Immature natural killer cell (primary cell): ENCODE measurements at regions not wholly inside any gene's neighbourhood (a gene's known extent, or its start where the extent isn't known, plus 50 kb on each side); places are given as distances from the start of the nearest gene placed in this dataset.

Experiments
- DNase-seq, 3 donors: peaks; one replicate each; pipeline ENCODE4 v3.0.0; 2022; ENCODE audit warnings: mixed read lengths in 1 of 3
- H3K27ac Mint-ChIP-seq, 6 donors: one replicate each; pipeline ENCODE4 v1.8.0; 2020; ENCODE audit warnings: mixed read lengths in 6 of 6, mild to moderate bottlenecking in 5 of 6, inconsistent platforms in 4 of 6, moderate library complexity in 3 of 6
- H3K27me3 Mint-ChIP-seq, 3 donors: one replicate each; pipeline ENCODE4 v1.8.0; 2020 to 2021; ENCODE audit warnings: low read depth in 3 of 3, mild to moderate bottlenecking in 3 of 3, mixed read lengths in 3 of 3, moderate library complexity in 3 of 3, inconsistent platforms in 1 of 3
- H3K36me3 Mint-ChIP-seq, 3 donors: one replicate each; pipeline ENCODE4 v1.8.0; 2020; ENCODE audit warnings: mixed read lengths in 3 of 3, inconsistent platforms in 2 of 3, mild to moderate bottlenecking in 2 of 3
- H3K4me1 Mint-ChIP-seq, 2 donors: one replicate each; pipeline ENCODE4 v1.8.0; 2020; ENCODE audit warnings: inconsistent platforms in 2 of 2, mild to moderate bottlenecking in 2 of 2, mixed read lengths in 2 of 2, moderate library complexity in 1 of 2
- H3K4me3 Mint-ChIP-seq, 5 donors: one replicate each; pipeline ENCODE4 v1.8.0; 2020; ENCODE audit warnings: mild to moderate bottlenecking in 5 of 5, mixed read lengths in 5 of 5, inconsistent platforms in 3 of 5, moderate library complexity in 3 of 5
- H3K9me3 Mint-ChIP-seq, 6 donors: one replicate each; pipeline ENCODE4 v1.8.0; 2020; ENCODE audit warnings: mild to moderate bottlenecking in 6 of 6, mixed read lengths in 6 of 6, inconsistent platforms in 4 of 6, moderate library complexity in 3 of 6

DNA sequence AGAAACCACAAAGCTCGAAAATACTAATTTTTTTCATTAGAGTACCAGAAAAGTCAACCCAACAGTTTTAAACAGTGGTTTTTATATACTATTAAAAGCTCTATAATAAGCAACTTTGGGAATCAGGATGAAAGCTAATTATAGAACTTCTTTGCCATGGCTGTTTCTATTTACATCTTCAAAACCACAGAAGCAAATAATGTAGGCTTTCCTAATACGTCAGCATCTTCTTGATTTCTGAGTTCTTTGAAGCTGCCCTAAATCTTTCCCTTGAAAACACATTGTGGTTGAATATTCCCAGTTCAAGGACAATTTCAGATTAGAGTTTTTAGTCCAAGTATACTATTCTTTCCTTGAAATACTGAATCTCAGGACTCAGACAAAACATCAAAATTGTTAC lies 460.2 kb upstream of the FAT1 start:
- peaks cover 0 to 2% (median 0%) of the 10 kb centered on the region in 3 donors for H3K27me3 Mint-ChIP-seq
- H3K9me3 Mint-ChIP-seq, result peaks cover 2 to 53% (median 19%) of the 10 kb centered on the region in 6 donors

DNA sequence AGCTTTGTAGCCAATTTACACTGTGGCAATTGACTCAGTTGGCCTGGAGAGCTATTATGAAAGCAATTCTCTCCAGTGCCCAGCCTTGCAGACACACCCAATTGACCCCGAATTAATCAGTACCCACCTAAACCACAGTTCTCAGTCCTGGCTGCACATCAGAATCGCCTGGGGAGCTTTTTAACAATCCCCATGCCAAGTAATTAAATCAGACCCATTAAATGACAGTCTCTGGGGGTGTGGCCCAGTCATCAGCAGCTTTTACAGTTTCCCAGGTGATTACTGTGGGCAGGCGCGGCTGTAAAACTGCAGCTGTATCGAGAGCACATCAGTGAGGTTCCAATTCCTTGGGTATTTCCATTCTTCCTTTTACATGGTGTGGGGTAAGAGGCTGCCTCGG lies 460.9 kb upstream of the FAT1 start:
- no peaks in the 10 kb centered on the region for H3K4me1 Mint-ChIP-seq
- DNase-seq, result no peak
- no peaks in the 10 kb centered on the region for H3K27me3 Mint-ChIP-seq
- no peaks in the 10 kb centered on the region for H3K36me3 Mint-ChIP-seq
- no peak overlapping the region for H3K27ac Mint-ChIP-seq
- H3K4me3 Mint-ChIP-seq, result no peak overlapping the region
- peaks cover 2 to 56% (median 22%) of the 10 kb centered on the region in 6 donors for H3K9me3 Mint-ChIP-seq

More for the DNA sequence above, 460.2 kb upstream of the FAT1 start:
- no peak overlapping the region for H3K27ac Mint-ChIP-seq
- H3K36me3 Mint-ChIP-seq, result no peaks in the 10 kb centered on the region
- no peaks in the 10 kb centered on the region for H3K4me1 Mint-ChIP-seq
- no peak for DNase-seq
- H3K4me3 Mint-ChIP-seq, result no peak overlapping the region

DNA sequence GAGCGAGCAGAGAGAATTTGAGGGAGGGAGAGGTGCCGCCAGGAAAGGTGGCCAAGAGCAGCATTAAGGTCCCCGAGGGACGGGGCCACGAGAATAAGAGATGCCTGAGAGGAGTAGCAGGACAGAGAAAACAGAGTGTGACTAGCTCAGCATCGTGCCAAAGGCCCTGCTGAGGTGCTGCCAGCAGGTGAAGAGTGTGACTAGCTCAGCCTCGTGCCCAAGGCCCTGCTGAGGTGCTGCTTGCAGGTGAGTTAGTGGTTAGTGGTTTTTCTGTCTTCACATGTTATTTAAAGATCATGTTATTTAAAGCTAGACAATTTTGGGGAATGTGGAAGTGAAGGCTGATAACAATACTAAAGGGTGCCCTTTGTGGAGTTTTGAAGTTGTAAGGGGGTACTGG lies 464.5 kb upstream of the FAT1 start:
- Mint-ChIP-seq H3K9me3 (peaks cover 5 to 40% (median 20%) of the 10 kb centered on the region in 6 donors), H3K4me1 (no peaks in the 10 kb centered on the region), H3K27me3 (peaks cover 0 to 2% (median 0%) of the 10 kb centered on the region in 3 donors), H3K27ac (no peak overlapping the region), H3K4me3 (no peak overlapping the region), H3K36me3 (no peaks in the 10 kb centered on the region)
- no peak for DNase-seq

DNA sequence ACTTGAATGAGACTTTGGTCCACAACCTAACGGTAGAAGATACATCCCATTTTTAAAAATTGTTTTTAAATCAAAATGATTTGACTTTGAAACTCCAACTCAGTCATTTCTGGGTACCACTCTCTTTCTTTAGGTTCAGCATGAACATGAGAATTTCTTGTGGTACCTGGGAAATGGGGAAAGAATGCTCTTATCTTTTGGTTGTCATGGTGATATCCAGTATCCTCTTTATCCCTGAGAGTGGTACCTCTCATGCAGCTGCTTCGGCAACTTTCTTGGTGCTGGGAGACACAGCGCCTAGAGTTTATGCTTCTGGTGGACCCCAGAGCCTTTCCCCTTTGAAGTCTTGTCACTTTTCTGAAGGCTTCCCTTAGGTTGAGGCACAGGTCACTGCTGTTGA lies 465.1 kb upstream of the FAT1 start:
- Mint-ChIP-seq H3K36me3 (no peaks in the 10 kb centered on the region), H3K4me1 (no peaks in the 10 kb centered on the region), H3K27me3 (peaks cover 0 to 2% (median 0%) of the 10 kb centered on the region in 3 donors), H3K27ac (no peak overlapping the region), H3K4me3 (no peak overlapping the region), H3K9me3 (peaks cover 5 to 41% (median 20%) of the 10 kb centered on the region in 6 donors)
- DNase-seq, result no peak

DNA sequence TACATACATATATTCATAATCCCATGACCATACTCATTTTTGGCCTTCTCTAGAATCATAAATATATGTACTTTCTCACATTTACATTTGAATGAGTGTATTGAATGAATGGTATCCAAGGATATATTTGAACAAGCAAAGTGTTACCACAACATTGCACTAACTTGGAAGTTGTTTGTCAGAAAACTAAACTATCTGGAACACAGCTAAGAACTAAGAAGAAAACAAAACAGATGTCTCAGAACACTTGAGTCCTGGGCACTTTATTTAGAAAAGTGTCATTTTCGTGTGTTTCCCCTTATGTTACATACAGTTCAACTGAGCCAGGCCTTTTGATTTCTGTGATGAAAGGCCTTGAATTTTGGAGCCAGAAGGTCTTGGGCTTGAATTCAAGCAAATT lies 466.7 kb upstream of the FAT1 start:
- Mint-ChIP-seq H3K27ac (no peak overlapping the region), H3K9me3 (peaks cover 6 to 42% (median 23%) of the 10 kb centered on the region in 6 donors), H3K4me3 (no peak overlapping the region), H3K36me3 (peaks cover 0 to 3% (median 0%) of the 10 kb centered on the region in 3 donors), H3K4me1 (no peaks in the 10 kb centered on the region), H3K27me3 (peaks cover 0 to 5% (median 2%) of the 10 kb centered on the region in 3 donors)
- no peak for DNase-seq

DNA sequence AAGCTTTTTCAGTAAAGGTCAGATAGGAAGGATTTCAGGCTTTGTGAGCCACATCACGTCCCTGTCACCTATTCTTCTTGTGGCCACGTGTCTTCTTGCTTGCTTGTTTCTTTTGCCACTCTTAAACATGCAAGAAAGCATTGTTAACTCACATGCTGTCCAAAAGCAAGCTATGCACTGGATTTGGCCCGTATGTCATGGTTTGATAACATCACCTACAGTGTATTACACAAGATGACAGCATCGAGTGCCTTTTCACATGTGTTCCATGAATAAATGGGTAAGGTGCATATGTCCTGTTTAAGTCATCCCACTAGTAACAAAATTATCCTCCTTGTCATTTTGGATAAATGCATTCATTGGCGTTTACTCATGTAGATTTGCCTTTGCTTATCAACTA lies 468.0 kb upstream of the FAT1 start:
- Mint-ChIP-seq H3K4me3 (no peak overlapping the region), H3K27ac (no peak overlapping the region), H3K9me3 (peaks cover 6 to 49% (median 25%) of the 10 kb centered on the region in 6 donors), H3K27me3 (peaks cover 2 to 5% (median 2%) of the 10 kb centered on the region in 3 donors), H3K4me1 (no peaks in the 10 kb centered on the region), H3K36me3 (peaks cover 0 to 3% (median 0%) of the 10 kb centered on the region in 3 donors)
- no peak for DNase-seq

DNA sequence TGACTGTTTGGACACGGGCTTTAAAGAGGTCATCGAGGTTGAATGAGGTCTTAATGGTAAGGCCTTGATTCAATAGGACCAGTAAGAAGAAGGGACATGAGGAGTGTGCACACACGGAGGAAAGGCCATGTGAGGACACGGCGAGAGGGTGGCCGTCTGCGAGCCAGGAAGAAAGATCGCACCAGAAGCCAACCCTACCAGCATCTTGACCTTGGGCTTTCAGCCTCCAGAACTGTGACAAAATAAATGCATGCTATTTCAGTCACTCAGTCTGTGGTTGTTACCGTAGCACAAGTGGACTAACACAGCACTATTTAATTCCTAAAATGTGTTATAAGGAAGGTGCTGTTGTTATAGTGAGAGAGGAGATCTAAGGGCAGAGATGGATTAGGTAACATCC lies 468.6 kb upstream of the FAT1 start:
- peaks cover 6 to 43% (median 26%) of the 10 kb centered on the region in 6 donors for H3K9me3 Mint-ChIP-seq
- H3K27me3 Mint-ChIP-seq, result peaks cover 2 to 5% (median 2%) of the 10 kb centered on the region in 3 donors

DNA sequence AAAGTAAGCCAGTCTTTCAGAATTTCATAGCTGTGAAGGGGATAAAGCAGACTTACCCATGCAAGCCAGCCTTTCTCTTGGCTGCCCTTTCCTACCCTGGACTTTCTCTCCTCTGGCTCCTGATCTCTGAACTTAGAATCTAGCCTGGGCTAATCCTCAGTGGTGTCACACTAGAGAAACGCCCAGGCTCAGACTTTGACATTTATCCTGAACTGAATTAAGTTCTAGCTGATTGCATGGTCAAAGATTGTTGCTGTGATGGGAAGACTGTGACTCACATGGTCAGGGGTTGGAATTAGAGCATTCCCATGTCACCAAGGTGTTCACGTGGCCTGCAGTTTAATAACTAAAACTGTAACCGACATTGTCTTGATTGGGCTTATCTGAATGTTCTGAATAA lies 469.5 kb upstream of the FAT1 start:
- Mint-ChIP-seq H3K9me3 (peaks cover 5 to 40% (median 23%) of the 10 kb centered on the region in 6 donors), H3K4me3 (no peak overlapping the region), H3K27ac (no peak overlapping the region), H3K27me3 (peaks cover 2 to 5% (median 2%) of the 10 kb centered on the region in 3 donors), H3K4me1 (no peaks in the 10 kb centered on the region), H3K36me3 (peaks cover 0 to 3% (median 0%) of the 10 kb centered on the region in 3 donors)
- DNase-seq, result no peak

More for the DNA sequence above, 468.6 kb upstream of the FAT1 start:
- no peak for DNase-seq
- Mint-ChIP-seq H3K27ac (no peak overlapping the region), H3K36me3 (peaks cover 0 to 3% (median 0%) of the 10 kb centered on the region in 3 donors), H3K4me1 (no peaks in the 10 kb centered on the region), H3K4me3 (no peak overlapping the region)

DNA sequence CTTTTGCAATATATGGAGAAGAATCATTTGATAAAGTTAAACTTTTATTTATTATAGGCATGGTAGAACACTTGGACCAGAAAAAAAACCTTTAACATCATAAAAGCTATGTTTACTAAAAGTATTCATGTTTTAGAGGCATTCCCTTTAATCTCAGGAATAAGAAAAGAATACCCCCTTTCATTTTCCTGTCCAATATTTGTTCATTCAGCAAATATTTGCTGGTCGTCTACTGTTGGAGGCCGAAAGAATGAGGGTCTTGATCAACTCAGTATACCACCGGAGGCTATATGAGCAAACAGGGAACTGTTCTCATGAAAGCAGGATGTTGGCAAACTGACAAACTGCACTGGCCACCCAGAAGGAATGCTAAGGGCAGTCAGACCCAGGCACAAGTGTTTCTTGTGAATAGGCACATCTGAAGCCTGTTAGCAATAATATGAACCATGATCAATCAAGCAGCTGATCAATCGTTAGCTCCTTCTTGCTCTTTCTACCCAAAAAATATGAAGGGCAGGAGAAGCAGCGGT lies 480.8 kb upstream of the FAT1 start:
- no peak overlapping the region for H3K4me3 Mint-ChIP-seq
- H3K9me3 Mint-ChIP-seq, result peaks cover 5 to 49% (median 12%) of the 10 kb centered on the region in 6 donors
- no peaks in the 10 kb centered on the region for H3K4me1 Mint-ChIP-seq
- no peaks in the 10 kb centered on the region for H3K27me3 Mint-ChIP-seq
- no peaks in the 10 kb centered on the region for H3K36me3 Mint-ChIP-seq
- H3K27ac Mint-ChIP-seq, result no peak overlapping the region
- DNase-seq, result no peak

DNA sequence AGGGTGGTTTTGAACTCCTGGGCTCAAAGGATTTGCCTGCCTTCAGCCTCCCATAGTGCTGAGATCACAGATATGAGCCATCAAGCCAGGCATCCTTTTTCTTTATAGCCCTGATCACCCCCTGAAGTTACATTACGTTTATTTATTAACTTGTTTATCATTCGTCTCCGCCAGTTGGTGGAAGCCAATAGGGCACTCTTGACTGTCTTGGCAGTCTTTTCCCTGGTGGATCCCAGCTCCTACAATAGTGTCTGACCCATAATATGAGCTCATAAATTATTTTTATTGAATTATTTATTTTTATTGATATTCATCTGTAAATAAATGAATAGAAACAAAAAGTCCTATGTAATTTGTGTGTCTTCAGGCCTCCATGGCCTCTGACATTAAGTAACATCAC lies 484.3 kb upstream of the FAT1 start:
- no peak for DNase-seq
- Mint-ChIP-seq H3K27ac (no peak overlapping the region), H3K9me3 (peaks cover 16 to 63% (median 23%) of the 10 kb centered on the region in 6 donors), H3K4me3 (no peak overlapping the region), H3K36me3 (peaks cover 0 to 4% (median 0%) of the 10 kb centered on the region in 3 donors), H3K4me1 (no peaks in the 10 kb centered on the region), H3K27me3 (no peaks in the 10 kb centered on the region)

DNA sequence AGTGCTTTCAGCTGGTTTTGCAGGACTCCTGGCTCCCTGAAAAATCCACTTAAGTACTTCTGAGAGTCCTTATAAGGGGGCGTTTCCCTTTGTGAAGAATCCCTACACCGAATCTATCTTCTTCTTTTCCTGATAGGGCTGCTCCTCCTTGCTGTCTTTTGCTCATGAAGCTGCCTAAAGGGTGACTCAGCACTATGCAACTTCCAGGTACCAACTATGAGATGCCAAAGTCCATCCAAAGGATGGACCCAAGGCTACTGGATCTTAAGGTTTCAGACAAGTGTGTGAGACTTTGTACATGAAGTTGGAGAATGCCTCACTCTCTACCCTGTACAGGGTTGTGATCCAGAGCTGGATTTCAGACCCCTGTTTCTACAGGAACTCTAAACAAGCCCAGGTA lies 485.0 kb upstream of the FAT1 start:
- H3K27me3 Mint-ChIP-seq, result no peaks in the 10 kb centered on the region
- DNase-seq, result no peak
- H3K27ac Mint-ChIP-seq, result no peak overlapping the region
- H3K9me3 Mint-ChIP-seq, result peaks cover 19 to 61% (median 26%) of the 10 kb centered on the region in 6 donors
- no peaks in the 10 kb centered on the region for H3K4me1 Mint-ChIP-seq
- no peak overlapping the region for H3K4me3 Mint-ChIP-seq
- H3K36me3 Mint-ChIP-seq, result peaks cover 0 to 4% (median 0%) of the 10 kb centered on the region in 3 donors

DNA sequence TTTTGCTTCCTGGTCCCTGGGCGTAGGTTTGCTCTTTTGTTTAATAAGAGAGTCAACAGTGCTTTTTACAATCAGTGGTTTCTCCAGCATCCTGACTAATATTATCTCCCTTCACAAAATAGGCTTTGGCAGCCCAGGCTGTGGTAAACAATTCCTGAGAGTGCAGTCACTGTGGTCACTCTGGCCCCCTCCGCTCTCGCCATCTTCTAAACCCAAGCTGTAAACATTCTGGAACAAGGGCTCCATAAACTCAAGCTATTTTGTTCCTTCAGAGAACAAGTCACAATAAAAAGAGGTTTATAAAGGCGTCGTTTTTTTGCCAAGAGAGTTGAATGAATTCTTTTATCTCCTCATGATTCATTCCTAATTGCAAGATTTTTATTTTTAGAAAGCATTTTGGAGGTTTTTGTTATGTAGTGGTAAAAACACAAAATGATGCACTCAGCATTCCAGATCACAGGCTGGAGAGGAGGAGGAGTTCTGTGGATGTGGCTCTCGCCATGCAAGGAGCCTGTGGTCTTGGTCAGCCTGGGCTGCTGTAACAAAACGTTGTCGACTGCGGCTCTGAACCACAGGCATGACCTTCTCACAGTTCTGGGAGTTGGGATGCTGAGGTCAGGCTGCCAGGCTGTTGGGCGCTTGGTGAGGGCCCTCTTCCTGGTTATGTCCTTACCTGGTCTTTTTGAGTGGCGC lies 486.4 kb upstream of the FAT1 start:
- Mint-ChIP-seq H3K36me3 (peaks cover 0 to 4% (median 0%) of the 10 kb centered on the region in 3 donors), H3K4me3 (no peak overlapping the region), H3K27me3 (no peaks in the 10 kb centered on the region), H3K4me1 (no peaks in the 10 kb centered on the region), H3K27ac (no peak overlapping the region), H3K9me3 (peaks cover 22 to 61% (median 28%) of the 10 kb centered on the region in 6 donors)
- DNase-seq, result no peak

DNA sequence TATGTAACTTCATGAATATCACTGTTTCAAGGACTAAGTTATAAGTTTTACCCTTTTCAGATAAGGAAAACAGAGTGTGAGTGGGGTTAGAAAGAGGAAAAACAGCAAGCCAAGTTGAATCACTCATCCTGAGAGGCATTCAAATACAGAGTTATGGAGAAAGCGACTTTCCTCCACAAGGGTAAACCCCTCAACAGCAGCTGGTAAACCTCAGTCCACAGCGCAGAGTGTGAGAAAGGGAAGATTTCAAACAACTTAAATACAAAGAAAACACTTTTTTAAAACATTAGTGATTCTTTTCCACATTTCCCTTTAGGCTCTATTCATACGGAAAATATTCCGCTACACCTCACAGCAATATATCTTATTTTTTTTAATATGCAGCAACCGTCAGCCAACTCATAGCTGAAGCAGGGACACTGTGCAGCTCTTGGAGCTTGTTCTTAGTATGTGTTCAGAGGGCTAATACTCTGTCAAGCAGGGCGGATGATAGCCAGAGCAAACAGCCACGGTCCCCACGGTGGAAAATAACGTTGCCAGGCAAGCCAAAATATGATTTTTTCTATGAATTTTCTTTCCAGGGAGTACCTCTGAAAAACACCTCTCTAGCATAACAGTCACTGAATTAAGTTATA lies 488.9 kb upstream of the FAT1 start:
- Mint-ChIP-seq H3K9me3 (peaks cover 23 to 61% (median 35%) of the 10 kb centered on the region in 6 donors), H3K36me3 (peaks cover 0 to 4% (median 0%) of the 10 kb centered on the region in 3 donors), H3K4me3 (no peak overlapping the region), H3K27ac (no peak overlapping the region), H3K4me1 (no peaks in the 10 kb centered on the region), H3K27me3 (no peaks in the 10 kb centered on the region)
- DNase-seq, result no peak

DNA sequence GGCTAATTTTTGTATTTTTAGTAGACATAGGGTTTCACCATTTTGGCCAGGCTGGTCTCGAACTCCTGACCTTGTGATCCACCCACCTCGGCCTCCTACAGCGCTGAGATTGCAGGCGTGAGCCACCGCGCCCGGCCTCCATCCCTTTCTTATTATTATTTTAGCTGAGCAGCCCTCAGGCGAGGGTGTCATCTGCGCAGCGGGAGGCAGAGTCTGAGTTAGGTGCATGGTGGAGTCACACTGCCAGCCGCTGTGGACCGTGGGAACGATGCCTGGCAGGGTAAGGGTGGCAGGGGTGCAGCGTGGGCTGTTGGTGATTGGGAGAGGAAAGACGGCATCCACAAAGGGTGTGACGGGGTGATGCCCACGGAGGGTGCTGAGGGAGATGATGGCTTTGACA lies 491.8 kb upstream of the FAT1 start:
- no peaks in the 10 kb centered on the region for H3K27me3 Mint-ChIP-seq
- no peak overlapping the region for H3K27ac Mint-ChIP-seq
- no peak for DNase-seq
- H3K4me3 Mint-ChIP-seq, result no peak overlapping the region
- H3K9me3 Mint-ChIP-seq, result peaks cover 17 to 53% (median 29%) of the 10 kb centered on the region in 6 donors
- no peaks in the 10 kb centered on the region for H3K4me1 Mint-ChIP-seq
- H3K36me3 Mint-ChIP-seq, result peaks cover 0 to 4% (median 0%) of the 10 kb centered on the region in 3 donors
